GM12891 (cell line): ENCODE measurements at regions not wholly inside any gene's neighbourhood (a gene's known extent, or its start where the extent isn't known, plus 50 kb on each side); places are given as distances from the start of the nearest gene placed in this dataset.

Experiments
- POLR2A ChIP-seq: IDR thresholded peaks from 2 replicates; pipeline ENCODE4 v1.6.1; 2011; ENCODE audit warnings: low read depth, low read length, control low read depth
- POLR2AphosphoS5 ChIP-seq: IDR thresholded peaks from 2 replicates; pipeline ENCODE4 v1.6.1; 2011; ENCODE audit warnings: low read depth, low read length, control low read depth

GRCh38 chr18:28512357-28512756 lies 335.4 kb upstream of the CDH2 start:
- TF ChIP-seq POLR2A (no peak), POLR2AphosphoS5 (no peak)
